ENCODE measurements at regions not wholly inside any gene's neighbourhood (a gene's known extent, or its start where the extent isn't known, plus 50 kb on each side); places are given as distances from the start of the nearest gene placed in this dataset.

GRCh38 chr2:238789317-238789806 is 58.5 kb upstream of the TWIST2 start:
- POLR2A ChIA-PET = no interaction called here

GRCh38 chr2:238790126-238790832 is 57.6 kb upstream of the TWIST2 start:
- ChIA-PET CTCF (no interaction called here), POLR2A (no interaction called here)
- Mint-ChIP-seq H3K4me1 (peaks cover 0 to 2% (median 0%) of the 10 kb centered on the region in 7 donors), H3K27me3 (peaks cover 0 to 11% (median 5%) of the 10 kb centered on the region in 5 donors), H3K36me3 (no peaks in the 10 kb centered on the region), H3K4me3 (no peak overlapping the region), H3K9me3 (peaks cover 0 to 1% (median 0%) of the 10 kb centered on the region in 11 donors), H3K27ac (no peak overlapping the region)
- H3K36me3 ChIP-seq (ENCODE audit: control insufficient read depth in 2 of 3, insufficient read depth in 3 of 3, low read length in 3 of 3) = no peaks in the 10 kb centered on the region
- no peak overlapping the region for H3K27ac ChIP-seq (ENCODE audit: low read depth, low read length)
- H3K27me3 ChIP-seq (ENCODE audit: control insufficient read depth in 2 of 2, insufficient read depth in 2 of 2, low read length in 2 of 2) = no peaks in the 10 kb centered on the region
- ATAC-seq (no peak), DNase-seq (no peak)
- no peaks in the 10 kb centered on the region for H3K4me1 ChIP-seq (ENCODE audit: control insufficient read depth in 2 of 2, insufficient read depth in 2 of 2, low read length in 2 of 2)
- intact Hi-C loops (cut with micrococcal nuclease) = no loop called here
- H3K9me3 ChIP-seq (ENCODE audit: control insufficient read depth in 2 of 3, low read length in 3 of 3) = no peaks in the 10 kb centered on the region
- no peak overlapping the region for H3K4me3 ChIP-seq (ENCODE audit: low read length)

More at GRCh38 chr2:238789317-238789806, 58.5 kb upstream of the TWIST2 start:
- Mint-ChIP-seq H3K9me3 (peaks cover 0 to 1% (median 0%) of the 10 kb centered on the region in 11 donors), H3K36me3 (no peaks in the 10 kb centered on the region), H3K4me1 (peaks cover 0 to 2% (median 0%) of the 10 kb centered on the region in 7 donors), H3K4me3 (no peak overlapping the region), H3K27me3 (peaks cover 2 to 16% (median 9%) of the 10 kb centered on the region in 5 donors), H3K27ac (no peak overlapping the region)
- ATAC-seq (no peak), DNase-seq (no peak)
- Histone ChIP-seq H3K27me3 (ENCODE audit: control insufficient read depth in 2 of 2, insufficient read depth in 2 of 2, low read length in 2 of 2) (no peaks in the 10 kb centered on the region), H3K4me3 (ENCODE audit: low read length) (no peak overlapping the region), H3K4me1 (ENCODE audit: control insufficient read depth in 2 of 2, insufficient read depth in 2 of 2, low read length in 2 of 2) (no peaks in the 10 kb centered on the region), H3K9me3 (ENCODE audit: control insufficient read depth in 2 of 3, low read length in 3 of 3) (no peaks in the 10 kb centered on the region), H3K27ac (ENCODE audit: low read depth, low read length) (no peak overlapping the region), H3K36me3 (ENCODE audit: control insufficient read depth in 2 of 3, insufficient read depth in 3 of 3, low read length in 3 of 3) (no peaks in the 10 kb centered on the region)
- CTCF ChIA-PET = no interaction called here
- intact Hi-C loops (cut with micrococcal nuclease) = no loop called here

GRCh38 chr2:238790833-238791230 is 57.1 kb upstream of the TWIST2 start:
- Histone ChIP-seq H3K27me3 (ENCODE audit: control insufficient read depth in 2 of 2, insufficient read depth in 2 of 2, low read length in 2 of 2) (no peaks in the 10 kb centered on the region), H3K9me3 (ENCODE audit: control insufficient read depth in 2 of 3, low read length in 3 of 3) (no peaks in the 10 kb centered on the region), H3K36me3 (ENCODE audit: control insufficient read depth in 2 of 3, insufficient read depth in 3 of 3, low read length in 3 of 3) (no peaks in the 10 kb centered on the region), H3K4me3 (ENCODE audit: low read length) (no peak overlapping the region), H3K4me1 (ENCODE audit: control insufficient read depth in 2 of 2, insufficient read depth in 2 of 2, low read length in 2 of 2) (no peaks in the 10 kb centered on the region), H3K27ac (ENCODE audit: low read depth, low read length) (no peak overlapping the region)
- Mint-ChIP-seq H3K36me3 (no peaks in the 10 kb centered on the region), H3K4me3 (no peak overlapping the region), H3K9me3 (peaks cover 0 to 1% (median 0%) of the 10 kb centered on the region in 11 donors), H3K27me3 (peaks cover 0 to 11% (median 5%) of the 10 kb centered on the region in 5 donors), H3K27ac (no peak overlapping the region), H3K4me1 (peaks cover 0 to 2% (median 0%) of the 10 kb centered on the region in 7 donors)
- ChIA-PET POLR2A (no interaction called here), CTCF (no interaction called here)
- intact Hi-C loops (cut with micrococcal nuclease) = no loop called here
- DNase-seq (no peak), ATAC-seq (no peak)

- Histone ChIP-seq H3K9me3 (ENCODE audit: control insufficient read depth in 2 of 3, low read length in 3 of 3) (no peaks in the 10 kb centered on the region), H3K27me3 (ENCODE audit: control insufficient read depth in 2 of 2, insufficient read depth in 2 of 2, low read length in 2 of 2) (no peaks in the 10 kb centered on the region), H3K4me1 (ENCODE audit: control insufficient read depth in 2 of 2, insufficient read depth in 2 of 2, low read length in 2 of 2) (no peaks in the 10 kb centered on the region), H3K36me3 (ENCODE audit: control insufficient read depth in 2 of 3, insufficient read depth in 3 of 3, low read length in 3 of 3) (no peaks in the 10 kb centered on the region), H3K27ac (ENCODE audit: low read depth, low read length) (no peak overlapping the region), H3K4me3 (ENCODE audit: low read length) (no peak overlapping the region)
- Mint-ChIP-seq H3K27ac (no peak overlapping the region), H3K9me3 (no peaks in the 10 kb centered on the region), H3K4me1 (peaks cover 0 to 2% (median 0%) of the 10 kb centered on the region in 7 donors), H3K27me3 (peaks cover 0 to 11% (median 5%) of the 10 kb centered on the region in 5 donors), H3K36me3 (no peaks in the 10 kb centered on the region), H3K4me3 (no peak overlapping the region)
- CTCF ChIA-PET = interaction anchor here (0.5 kb wide), 1 partner anchor 1605 kb away, joined by 4 read pairs; no protein-coding TSS in a partner anchor
- intact Hi-C loops (cut with micrococcal nuclease) = no loop called here
- POLR2A ChIA-PET = no interaction called here
- DNase-seq (no peak), ATAC-seq (no peak)
Observed at GRCh38 chr2:238791354-238791753, 56.5 kb upstream of the TWIST2 start.

GRCh38 chr2:238793306-238793705 is 54.6 kb upstream of the TWIST2 start:
- Histone ChIP-seq H3K4me3 (ENCODE audit: low read length) (no peak overlapping the region), H3K27ac (ENCODE audit: low read depth, low read length) (no peak overlapping the region), H3K9me3 (ENCODE audit: control insufficient read depth in 2 of 3, low read length in 3 of 3) (no peaks in the 10 kb centered on the region), H3K4me1 (ENCODE audit: control insufficient read depth in 2 of 2, insufficient read depth in 2 of 2, low read length in 2 of 2) (no peaks in the 10 kb centered on the region), H3K36me3 (ENCODE audit: control insufficient read depth in 2 of 3, insufficient read depth in 3 of 3, low read length in 3 of 3) (no peaks in the 10 kb centered on the region), H3K27me3 (ENCODE audit: control insufficient read depth in 2 of 2, insufficient read depth in 2 of 2, low read length in 2 of 2) (no peaks in the 10 kb centered on the region)
- ATAC-seq = no peak
- no peak for DNase-seq
- ChIA-PET CTCF (no interaction called here), POLR2A (no interaction called here)
- H3K4me1 Mint-ChIP-seq = peaks cover 0 to 2% (median 0%) of the 10 kb centered on the region in 7 donors
- no peak overlapping the region for H3K4me3 Mint-ChIP-seq
- peaks cover 0 to 2% (median 0%) of the 10 kb centered on the region in 11 donors for H3K9me3 Mint-ChIP-seq
- H3K27me3 Mint-ChIP-seq = peaks cover 0 to 24% (median 11%) of the 10 kb centered on the region in 5 donors
- H3K36me3 Mint-ChIP-seq = no peaks in the 10 kb centered on the region
- H3K27ac Mint-ChIP-seq = no peak overlapping the region
- intact Hi-C loops (cut with micrococcal nuclease) = no loop called here

GRCh38 chr2:238793801-238794449 is 54.0 kb upstream of the TWIST2 start:
- Mint-ChIP-seq H3K9me3 (peaks cover 0 to 2% (median 0%) of the 10 kb centered on the region in 11 donors), H3K36me3 (no peaks in the 10 kb centered on the region), H3K4me1 (peaks cover 0 to 2% (median 0%) of the 10 kb centered on the region in 7 donors), H3K27ac (no peak overlapping the region), H3K27me3 (peaks cover 0 to 30% (median 11%) of the 10 kb centered on the region in 5 donors), H3K4me3 (no peak overlapping the region)
- intact Hi-C loops (cut with micrococcal nuclease) = no loop called here
- no peak for DNase-seq
- Histone ChIP-seq H3K27ac (ENCODE audit: low read depth, low read length) (no peak overlapping the region), H3K4me1 (ENCODE audit: control insufficient read depth in 2 of 2, insufficient read depth in 2 of 2, low read length in 2 of 2) (no peaks in the 10 kb centered on the region), H3K4me3 (ENCODE audit: low read length) (no peak overlapping the region), H3K27me3 (ENCODE audit: control insufficient read depth in 2 of 2, insufficient read depth in 2 of 2, low read length in 2 of 2) (no peaks in the 10 kb centered on the region), H3K9me3 (ENCODE audit: control insufficient read depth in 2 of 3, low read length in 3 of 3) (no peaks in the 10 kb centered on the region), H3K36me3 (ENCODE audit: control insufficient read depth in 2 of 3, insufficient read depth in 3 of 3, low read length in 3 of 3) (no peaks in the 10 kb centered on the region)
- no peak for ATAC-seq
- ChIA-PET POLR2A (no interaction called here), CTCF (no interaction called here)
